GM18868 (cell line): ENCODE measurements at regions not wholly inside any gene's neighbourhood (a gene's known extent, or its start where the extent isn't known, plus 50 kb on each side); places are given as distances from the start of the nearest gene placed in this dataset.
"Not testable (repeated sequence)": the region's sequence is repeated elsewhere in the genome, so short reads cannot be mapped to it uniquely, and the experiment has no call there.

ENCODE experiments used
- ATAC-seq: cut with Tn5 transposase; IDR thresholded peaks from one replicate; pipeline ENCODE4 v1.9.1; 2021; ENCODE audit warnings: mild to moderate bottlenecking, moderate library complexity; ENCODE audit not compliant: unreplicated experiment

DNA sequence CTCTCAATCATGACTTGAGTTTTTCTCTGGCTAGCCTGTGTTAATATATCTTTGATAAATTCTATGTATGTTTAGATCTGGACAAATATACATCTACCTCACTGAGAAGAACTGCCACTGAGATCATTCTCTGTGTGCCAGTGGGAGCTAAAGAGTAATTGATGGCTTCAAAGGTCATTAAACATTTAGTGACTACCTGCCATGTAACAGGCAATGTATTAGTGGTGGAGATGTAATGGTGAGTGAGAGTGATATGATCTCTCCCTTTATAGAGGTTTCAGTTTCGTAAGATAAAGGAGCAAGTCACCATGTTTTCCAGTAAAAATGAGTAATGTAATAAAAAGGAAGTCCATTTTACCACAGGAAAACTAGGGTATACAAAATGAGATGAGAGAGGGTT, 235.8 kb upstream of the CDH8 start:
- no peak for ATAC-seq

DNA sequence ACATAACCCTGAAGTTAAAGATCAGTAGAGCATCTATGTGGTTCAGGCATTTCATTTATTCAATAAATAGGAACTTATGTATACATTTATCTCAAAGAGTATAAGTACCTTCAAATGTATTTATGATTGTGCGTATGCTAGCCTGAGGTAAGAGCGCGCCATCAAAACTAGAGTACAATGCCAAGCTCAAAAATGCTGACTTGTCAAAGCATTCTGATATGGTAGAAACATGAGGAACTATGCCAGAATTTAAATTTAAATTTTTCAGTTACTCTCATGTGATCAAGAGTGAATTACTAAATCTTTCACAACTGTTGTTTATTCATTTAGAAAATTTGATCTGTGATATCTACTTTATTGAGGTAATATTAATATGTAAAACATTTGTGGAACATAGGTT, 225.5 kb upstream of the CDH8 start:
- ATAC-seq = no peak

DNA sequence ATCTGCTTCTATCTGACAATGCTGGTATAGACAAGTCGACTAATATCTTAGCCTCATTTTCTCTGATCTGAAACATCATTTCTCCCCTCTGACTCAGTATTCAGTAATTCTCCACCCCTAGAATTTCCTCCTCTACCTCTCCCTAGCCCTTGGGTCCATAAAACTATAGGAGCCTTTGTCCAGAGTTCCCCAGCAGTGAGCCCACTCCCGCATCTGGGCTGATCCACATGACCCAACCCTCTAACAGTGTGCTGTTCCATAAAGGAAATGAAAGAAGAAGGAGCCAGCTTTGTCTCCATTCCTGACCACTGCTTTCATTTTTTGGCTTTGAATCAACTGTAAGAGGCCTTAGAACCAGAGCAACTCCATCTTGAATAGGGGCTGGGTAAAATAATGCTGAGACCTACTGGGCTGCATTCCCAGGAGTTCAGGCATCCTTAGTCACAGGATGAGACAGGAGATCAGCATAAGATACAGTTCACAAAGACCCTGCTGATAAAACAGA, 222.7 kb upstream of the CDH8 start:
- ATAC-seq = not testable (repeated sequence)

DNA sequence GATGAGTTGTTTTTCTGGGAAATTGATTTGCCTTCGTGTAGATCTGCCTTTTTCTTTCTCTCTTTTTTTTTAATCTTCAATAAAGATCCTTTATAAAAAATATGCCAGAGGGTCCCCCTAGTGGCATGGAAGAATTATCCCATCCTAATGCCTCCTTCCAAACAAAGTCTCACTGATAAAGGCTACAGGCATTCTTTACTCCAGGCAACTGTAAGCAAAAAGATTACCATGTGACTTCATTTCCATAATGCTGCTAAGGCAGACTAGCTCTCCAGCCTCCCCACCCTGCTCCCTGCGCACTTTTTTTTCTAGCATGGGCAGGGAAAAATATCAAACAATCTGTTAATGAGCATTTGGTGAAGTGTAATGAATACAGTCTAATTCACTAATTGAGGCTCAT, 220.2 kb upstream of the CDH8 start:
- no peak for ATAC-seq

DNA sequence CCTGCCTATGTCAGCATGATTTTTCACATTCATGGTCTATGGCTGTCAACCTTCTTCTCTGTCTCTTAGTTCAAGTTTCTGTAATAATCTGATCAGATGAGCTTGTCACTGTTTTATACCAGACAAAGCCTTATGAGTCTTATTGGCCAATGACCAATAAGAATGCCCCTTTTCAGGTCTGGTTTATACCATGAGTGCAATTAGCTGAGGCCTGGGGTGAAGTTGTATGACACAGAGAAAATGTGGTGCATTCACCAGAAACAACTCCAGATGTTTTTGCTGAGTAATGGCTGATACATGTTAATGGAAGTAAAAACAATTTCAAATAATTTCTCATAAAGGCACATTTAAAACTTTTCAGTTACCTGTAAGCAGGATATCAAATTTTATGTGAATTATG, 218.6 kb upstream of the CDH8 start:
- no peak for ATAC-seq

DNA sequence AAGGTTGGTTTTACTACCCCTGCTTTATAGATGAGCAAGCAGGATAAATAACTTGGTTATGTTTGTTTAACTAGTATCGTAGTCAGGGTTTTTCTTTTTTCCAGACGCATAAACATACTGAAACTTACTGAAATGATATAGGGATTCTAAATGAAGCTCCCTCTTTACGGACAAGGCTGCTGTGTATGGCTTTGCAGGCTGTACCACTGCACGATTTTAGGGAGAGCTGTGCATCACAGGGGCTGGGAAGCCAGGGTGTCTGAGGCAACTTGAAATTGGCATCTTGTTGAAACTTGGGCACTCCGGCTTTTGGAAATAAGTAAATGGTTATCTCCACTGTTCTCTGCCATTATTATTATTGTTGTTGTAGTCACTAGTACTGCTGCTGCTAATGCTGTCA, 218.1 kb upstream of the CDH8 start:
- ATAC-seq = no peak

DNA sequence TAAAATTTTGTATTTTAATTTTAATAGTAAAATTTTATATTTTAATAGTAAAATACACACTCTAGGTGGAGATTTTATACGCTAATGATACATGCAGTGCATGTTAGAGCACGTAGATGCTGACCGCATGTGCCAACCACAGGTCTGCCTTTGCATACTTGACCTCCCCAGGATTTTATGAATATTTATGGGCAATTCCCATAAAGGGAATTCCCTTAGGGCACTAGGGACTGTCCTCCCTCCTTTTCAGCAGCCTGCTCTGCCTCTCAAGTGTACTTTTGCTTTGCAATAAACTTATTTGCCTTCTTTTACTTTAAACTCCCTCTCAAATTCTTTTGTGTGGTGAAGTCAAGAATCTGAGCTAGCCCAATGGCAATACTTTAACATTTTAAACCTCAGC, 217.7 kb upstream of the CDH8 start:
- no peak for ATAC-seq

DNA sequence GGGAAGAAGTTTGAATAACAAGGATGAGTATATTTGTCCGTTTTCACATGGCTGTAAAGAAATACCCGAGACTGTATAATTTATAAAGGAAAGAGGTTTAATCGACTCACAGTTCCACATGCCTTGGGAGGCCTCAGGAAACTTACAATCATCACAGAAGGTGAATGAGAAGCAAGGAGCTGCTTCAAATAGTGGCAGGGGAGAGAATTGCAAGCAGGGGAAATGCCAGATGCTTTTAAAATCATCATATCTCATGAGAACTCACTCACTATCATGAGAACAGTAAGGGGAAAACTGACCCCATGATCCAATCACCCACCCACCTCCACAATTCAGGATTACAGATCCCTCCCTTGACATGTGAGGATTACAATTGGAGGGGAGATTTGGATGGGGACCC, 212.8 kb upstream of the CDH8 start:
- no peak for ATAC-seq

DNA sequence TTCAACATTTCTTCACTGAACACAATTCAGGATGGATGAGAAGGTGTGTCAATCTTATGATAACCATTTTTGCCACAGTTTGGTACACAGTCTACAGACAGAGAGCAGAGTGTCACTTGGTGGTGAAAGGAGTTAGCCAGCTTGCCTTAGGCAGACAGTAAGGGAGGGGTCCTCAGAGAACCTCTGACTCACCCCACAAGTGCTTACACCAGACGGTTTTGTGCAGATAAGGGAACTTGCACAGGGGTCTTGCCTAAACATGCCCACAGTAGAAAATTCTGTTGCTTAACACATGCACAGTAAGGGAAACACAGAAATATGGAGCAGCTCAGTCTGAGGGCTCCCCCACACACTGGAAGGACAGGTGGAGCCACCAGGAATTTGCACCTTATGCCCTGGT, 204.5 kb upstream of the CDH8 start:
- ATAC-seq = no peak

DNA sequence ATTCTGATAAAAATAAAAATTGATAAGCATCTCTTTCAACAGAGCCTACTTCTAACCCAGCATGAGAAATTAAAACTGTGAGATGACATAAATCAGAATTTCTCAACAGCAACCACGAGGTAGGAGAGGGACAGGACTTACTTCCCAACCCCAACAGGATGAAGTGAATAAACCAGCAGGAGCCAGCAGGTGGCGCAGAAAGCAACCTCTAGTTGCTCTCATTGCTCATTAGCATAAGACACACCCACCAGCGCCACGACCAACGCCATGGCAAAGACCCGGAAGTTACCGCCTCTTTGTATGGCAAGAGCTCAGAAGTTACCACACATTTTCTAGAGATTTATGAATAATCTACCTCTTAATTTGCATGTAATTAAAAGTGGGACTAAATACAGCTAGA, 189.4 kb upstream of the CDH8 start:
- ATAC-seq = peak; percentile 99

DNA sequence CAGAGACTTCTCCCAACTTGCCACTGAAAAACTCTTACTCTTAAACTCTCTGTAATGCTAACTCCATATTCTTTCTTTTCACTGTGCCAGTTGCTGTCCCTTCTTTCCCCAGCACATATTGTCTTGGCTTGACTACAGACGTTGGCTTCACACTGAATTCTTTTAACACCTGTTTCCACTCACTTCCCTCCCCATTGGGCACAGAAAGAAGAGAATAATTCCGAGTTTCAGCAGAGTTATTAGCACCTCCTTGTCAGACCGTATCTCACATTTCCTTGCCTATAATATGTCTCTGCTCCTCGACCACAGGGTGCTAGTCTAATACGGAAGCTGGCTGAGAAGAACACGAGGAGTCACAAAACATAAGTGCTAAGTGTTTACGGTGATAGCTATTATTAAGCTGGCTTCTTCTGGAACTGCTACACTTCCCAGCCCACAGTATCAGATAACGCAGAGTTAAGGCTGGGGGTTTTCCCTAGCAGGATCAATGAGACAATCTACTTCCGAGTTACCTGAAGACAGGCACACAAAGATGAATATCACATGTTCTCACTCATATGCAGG, 188.5 kb upstream of the CDH8 start:
- ATAC-seq = no peak

DNA sequence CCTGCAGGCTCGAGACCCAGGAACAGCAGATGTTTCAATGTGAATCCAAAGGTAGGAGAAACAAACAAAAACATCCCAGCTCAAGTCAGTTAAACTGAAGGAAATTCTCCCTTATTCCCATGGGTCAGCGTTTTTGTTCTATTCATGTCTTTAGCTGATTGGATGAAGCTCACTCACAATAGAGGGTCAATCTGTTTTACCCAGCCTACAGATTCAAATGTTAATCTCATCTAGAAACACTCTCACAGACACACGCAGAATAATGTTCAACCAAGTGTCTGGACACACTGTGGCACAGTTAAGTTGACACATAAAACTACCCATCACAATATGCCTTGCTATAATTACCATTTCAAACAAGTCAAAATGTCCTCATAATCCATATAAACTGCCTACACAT, 180.6 kb upstream of the CDH8 start:
- no peak for ATAC-seq

DNA sequence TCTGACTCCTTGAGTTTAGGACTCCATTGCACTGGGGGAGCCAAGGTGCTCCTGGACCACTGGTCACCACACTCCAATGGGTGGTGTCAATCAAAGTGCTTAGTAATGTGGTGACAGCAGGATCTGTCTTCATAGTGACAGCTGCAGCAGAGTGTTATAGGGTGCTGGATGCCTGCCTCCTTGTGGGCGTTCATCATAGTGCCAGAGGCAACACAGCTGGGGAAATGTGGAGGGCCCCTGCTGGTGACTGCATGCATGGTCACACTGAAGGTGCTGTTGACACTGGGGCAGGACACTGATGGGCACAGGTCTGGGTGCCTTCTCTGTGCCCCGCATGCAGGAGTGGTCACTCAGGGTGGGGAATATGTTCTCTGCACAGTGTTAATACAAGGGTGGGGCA, 177.5 kb upstream of the CDH8 start:
- ATAC-seq = peak; percentile 84

DNA sequence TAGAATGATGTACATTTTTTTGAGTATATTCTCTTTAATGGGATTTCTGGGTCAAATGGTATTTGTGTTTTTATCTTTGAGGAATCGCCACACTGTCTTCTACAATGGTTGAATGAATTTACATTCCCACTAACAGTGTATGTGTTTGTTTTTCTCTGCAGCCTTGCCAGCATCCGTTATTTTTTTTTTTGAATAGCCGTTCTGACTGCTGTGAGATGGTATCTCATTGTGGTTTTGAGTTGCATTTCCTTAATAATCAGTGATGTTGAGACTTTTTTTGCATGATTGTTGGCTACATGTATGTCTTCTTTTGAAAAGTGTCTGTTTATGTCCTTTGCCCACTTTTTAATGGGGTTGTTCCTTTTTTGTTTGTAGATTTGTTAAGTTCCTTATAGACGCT, 172.7 kb upstream of the CDH8 start:
- ATAC-seq = no peak

DNA sequence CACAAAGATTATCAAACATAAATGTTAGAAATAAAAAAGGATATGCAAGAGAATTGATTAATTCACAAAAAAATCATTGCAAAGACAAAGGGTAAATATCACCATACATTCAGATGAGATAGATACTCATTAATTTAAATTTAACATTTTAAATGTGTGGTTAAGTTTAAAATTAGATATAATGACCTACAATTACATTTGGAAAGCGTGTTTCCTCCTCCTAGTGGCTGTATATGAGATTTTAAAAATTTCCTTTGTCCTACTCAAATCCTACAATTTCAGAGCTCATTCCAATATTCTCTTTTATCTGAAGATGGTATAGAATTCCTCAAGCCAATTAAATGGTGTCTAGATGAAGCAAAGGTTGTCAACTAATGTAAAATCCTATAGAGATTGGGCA, 169.2 kb upstream of the CDH8 start:
- ATAC-seq = no peak

DNA sequence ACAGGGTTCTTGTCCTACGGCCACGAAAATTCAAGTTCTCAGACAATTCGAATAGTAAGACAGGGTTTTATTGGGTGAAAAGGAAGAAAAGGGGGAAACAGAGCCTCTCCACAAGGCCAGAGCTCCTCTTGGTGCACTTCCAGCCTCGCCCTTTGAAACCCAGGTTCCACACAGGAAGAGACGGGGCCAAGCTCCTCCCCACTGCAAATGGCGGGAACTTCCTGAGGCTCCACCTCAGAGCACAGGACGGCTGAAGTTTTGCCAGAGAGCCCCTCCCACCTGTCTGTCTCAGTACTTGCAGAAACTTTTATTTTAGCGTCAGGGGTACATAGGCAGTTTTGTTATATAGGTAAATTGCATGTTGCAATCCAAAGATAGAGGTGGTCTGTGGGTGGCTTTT, 165.7 kb upstream of the CDH8 start:
- no peak for ATAC-seq

DNA sequence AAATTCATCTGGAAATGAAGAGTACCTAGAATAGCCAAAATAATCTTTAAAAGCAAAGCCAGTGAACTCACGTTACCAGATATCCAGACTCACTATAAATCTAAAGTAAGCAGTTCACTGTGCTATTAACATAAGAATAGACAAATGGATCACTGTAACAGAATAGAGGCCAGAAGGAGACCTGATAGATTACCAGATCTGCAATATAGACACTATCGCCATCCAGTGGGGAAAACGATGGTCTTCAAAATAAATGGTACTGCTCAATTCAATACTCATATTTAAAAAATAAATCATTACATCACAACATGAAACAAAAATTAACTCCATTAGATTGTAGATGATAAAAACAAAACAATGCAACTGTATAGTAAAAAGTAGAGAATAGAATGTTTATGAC, 158.6 kb upstream of the CDH8 start:
- ATAC-seq = no peak

DNA sequence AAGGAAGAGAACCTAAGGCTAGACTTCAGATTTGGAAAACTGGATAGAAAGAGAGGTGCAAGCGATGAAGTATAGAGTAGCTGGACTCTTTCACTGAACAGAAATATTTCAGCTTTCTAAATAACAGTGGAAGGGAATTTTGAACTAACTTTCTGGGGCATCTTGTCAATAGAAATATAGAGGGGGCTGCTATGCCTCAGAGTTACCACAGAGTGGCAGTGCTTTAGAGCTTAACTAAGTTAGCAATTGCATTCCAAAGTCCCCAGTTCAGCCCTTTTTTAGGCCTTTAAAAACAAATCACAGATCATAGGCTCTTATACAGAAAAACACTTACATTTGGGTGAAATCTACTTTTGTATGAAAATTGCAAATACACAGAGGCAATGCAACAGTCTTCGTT, 154.2 kb upstream of the CDH8 start:
- ATAC-seq = peak; percentile 70

DNA sequence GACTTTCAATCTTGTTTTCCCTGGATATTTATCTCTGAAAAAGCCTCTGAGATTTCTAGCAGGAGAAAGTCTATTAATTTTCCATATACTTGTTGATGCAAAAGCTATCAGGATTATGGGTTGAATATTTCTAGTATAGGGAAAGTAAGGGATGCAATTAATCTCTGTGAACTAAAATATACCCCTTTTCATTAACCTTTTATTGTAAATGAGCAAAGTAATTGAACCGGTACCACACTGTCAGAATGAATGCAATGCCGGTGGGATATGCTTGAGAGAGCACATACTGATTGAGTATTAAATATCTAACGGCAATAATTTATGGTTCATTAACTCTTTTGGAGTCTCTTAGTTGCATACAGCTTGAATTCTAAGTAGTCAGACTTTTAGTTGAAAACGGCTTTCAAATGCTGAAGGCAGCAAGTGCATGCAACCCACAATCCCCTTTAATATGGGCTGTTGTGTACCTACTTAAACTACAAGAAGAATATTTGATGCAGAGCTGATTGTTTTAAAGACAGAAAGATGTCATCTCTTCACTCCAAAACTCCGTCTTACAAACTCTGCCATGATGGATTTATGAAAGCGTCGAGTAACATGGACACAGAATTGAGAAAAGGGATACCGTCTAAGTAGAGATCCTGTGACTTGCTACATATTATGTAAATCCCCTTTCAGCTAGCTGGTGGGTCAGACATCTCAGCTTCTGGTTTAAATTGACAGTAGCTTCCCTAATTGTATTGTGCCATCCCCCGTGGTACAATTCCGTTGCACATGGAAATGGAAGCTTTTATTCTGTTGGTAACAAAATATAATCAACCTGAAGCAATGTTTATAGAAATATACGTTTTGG, 141.3 kb upstream of the CDH8 start:
- ATAC-seq = no peak

DNA sequence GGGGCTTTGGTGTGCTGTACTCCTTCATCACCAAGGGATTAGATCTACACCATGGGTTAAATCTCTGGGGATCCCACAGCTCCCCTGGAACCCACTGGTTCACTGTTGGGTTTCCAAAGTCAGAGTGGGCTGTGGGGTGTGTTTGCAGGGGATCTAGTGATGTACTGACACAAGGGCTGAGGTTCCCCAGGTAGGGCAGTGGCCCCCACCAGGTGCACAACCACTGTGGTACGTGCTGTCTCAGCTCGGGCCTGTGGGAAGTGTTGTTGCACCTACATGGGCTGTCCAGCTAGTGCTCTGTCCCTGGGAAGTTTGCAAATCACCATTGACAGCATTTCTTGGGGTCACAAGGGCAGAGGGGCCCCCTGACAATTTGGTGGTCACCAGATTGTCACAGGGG, 134.4 kb upstream of the CDH8 start:
- ATAC-seq = no peak

DNA sequence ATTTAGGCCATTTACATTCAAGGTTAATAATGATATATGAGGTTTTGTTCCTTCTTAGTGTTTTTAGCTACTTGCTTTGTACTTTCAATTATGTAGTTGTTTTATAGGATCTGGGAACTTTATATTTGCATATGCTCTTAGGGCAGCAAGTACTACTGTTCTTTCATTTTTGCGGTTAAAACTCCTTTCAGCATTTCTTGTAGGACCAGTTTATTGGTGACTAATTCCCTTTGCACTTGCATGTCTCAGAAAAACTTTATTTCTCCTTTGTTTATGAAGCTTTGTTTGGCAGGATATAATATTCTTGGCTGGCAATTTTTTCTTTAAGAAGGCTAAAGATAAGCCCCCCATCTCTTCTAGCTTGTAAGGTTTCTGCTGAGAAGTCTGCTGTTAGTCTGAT, 131.3 kb upstream of the CDH8 start:
- ATAC-seq = no peak

DNA sequence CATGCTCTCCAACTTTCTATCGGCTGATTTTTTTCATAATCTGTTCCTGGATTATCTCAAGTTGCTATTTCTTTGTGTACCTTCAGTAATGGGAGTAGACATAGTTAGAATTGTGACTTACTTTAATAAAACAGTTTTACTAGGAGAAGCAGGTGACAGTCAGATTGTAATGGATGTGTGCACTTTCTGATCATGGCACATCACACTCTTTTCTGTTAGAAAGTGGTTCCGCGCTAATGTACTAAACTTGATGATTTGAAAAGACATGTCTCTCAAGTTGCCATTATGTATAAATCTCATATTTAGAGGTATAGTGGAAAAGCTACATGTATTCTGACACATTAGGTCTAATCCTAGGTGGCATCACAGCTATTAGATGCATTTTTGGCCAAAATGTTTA, 121.3 kb upstream of the CDH8 start:
- ATAC-seq = no peak

DNA sequence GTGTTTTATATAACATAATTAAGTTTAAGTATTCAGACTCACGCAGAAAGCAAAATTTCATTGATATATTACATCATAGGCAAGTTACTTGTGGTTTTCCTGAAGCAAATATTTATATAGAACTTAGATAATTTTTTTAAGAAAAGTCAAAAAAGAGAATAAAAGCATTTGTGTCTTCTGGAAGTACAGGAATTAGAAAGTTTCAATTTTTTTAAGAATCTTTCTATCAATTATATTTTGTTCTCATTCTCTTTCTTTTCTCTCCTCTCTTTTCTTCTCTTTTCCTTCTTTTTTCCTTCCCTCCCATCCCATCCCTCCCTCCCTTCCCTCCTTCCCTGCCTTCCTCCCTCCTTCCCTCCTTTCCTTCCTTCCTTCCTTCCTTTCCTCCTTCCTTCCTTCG, 120.7 kb upstream of the CDH8 start:
- no peak for ATAC-seq
